DND-41 (cell line): ENCODE measurements at regions not wholly inside any gene's neighbourhood (a gene's known extent, or its start where the extent isn't known, plus 50 kb on each side); places are given as distances from the start of the nearest gene placed in this dataset.
"Not testable (repeated sequence)": the region's sequence is repeated elsewhere in the genome, so short reads cannot be mapped to it uniquely, and the experiment has no call there.

Experiments used
- EZH2 ChIP-seq: IDR thresholded peaks from 3 replicates; pipeline ENCODE4 v1.6.1; 2012; ENCODE audit warnings: borderline replicate concordance, low read depth, mild to moderate bottlenecking, moderate library complexity, low read length, inconsistent platforms; ENCODE audit not compliant: severe bottlenecking
- TF ChIP-seq, protein P1 (sequence below): IDR thresholded peaks from 2 replicates; pipeline ENCODE4 v1.5.1; 2012; ENCODE audit warnings: borderline replicate concordance, low read length, moderate library complexity, mild to moderate bottlenecking; ENCODE audit not compliant: poor library complexity, severe bottlenecking; ENCODE audit errors: extremely low read depth

GRCh38 chrX:68951942-68952619 is 123.3 kb downstream of the EFNB1 start:
- TF ChIP-seq, protein P1, sequence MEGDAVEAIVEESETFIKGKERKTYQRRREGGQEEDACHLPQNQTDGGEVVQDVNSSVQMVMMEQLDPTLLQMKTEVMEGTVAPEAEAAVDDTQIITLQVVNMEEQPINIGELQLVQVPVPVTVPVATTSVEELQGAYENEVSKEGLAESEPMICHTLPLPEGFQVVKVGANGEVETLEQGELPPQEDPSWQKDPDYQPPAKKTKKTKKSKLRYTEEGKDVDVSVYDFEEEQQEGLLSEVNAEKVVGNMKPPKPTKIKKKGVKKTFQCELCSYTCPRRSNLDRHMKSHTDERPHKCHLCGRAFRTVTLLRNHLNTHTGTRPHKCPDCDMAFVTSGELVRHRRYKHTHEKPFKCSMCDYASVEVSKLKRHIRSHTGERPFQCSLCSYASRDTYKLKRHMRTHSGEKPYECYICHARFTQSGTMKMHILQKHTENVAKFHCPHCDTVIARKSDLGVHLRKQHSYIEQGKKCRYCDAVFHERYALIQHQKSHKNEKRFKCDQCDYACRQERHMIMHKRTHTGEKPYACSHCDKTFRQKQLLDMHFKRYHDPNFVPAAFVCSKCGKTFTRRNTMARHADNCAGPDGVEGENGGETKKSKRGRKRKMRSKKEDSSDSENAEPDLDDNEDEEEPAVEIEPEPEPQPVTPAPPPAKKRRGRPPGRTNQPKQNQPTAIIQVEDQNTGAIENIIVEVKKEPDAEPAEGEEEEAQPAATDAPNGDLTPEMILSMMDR, result not testable (repeated sequence)
- not testable (repeated sequence) for TF ChIP-seq EZH2
